H1 (cell line): ENCODE measurements at regions not wholly inside any gene's neighbourhood (a gene's known extent, or its start where the extent isn't known, plus 50 kb on each side); places are given as distances from the start of the nearest gene placed in this dataset.

Source experiments
- FOSL1 ChIP-seq: IDR thresholded peaks from 2 replicates; pipeline ENCODE4 v1.6.1; 2011; ENCODE audit warnings: mild to moderate bottlenecking, low read depth, low read length, moderate library complexity; ENCODE audit not compliant: insufficient read depth
- GABPA ChIP-seq: IDR thresholded peaks from 2 replicates; pipeline ENCODE4 v1.6.1; 2011; ENCODE audit warnings: mild to moderate bottlenecking, low read length, moderate library complexity, borderline replicate concordance; ENCODE audit not compliant: insufficient read depth
- MAFK ChIP-seq: IDR thresholded peaks from 2 replicates; pipeline ENCODE4 v1.6.1; 2012; ENCODE audit warnings: low read depth, mild to moderate bottlenecking, improper control_type of control experiment, low read length
- RNF2 ChIP-seq: fragments of 200-900, 300-1000 bp; sonication (generic); IDR thresholded peaks from 2 replicates; pipeline ENCODE4 v1.7.1; 2016; ENCODE audit warnings: borderline replicate concordance, low read depth, mild to moderate bottlenecking, antibody characterized with exemption, low read length; ENCODE audit not compliant: poor library complexity, severe bottlenecking; ENCODE audit errors: missing control alignments
- SP2 ChIP-seq: IDR thresholded peaks from 2 replicates; pipeline ENCODE4 v1.6.1; 2012; ENCODE audit warnings: mild to moderate bottlenecking, low read length, inconsistent platforms
- SUZ12 ChIP-seq: fragments of 200-600 bp; sonication (generic); IDR thresholded peaks from 2 replicates; pipeline ENCODE4 v1.6.1; 2012; ENCODE audit warnings: mild to moderate bottlenecking, inconsistent platforms, low read length, moderate library complexity, mixed read lengths

DNA sequence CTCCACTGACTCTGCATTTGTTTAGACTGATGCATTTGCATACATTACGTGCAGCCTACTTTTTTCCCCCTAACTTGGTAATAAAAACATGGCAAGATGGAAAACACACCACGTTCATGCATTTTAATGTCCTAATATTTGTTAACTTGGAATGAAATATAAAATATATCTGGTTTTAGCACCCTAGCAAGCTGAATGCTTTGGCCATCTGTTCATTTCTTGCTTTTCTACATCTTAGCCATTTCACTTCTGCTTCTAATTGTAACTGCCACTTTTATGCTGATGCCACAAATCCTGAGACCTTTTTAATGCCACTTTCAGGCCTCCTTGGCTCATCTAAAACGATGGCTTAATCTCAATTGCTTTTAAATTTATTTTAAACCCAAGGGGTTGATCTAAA is 177.7 kb upstream of the RASSF8 start (continued):
- TF ChIP-seq SP2 (no peak), GABPA (no peak), SUZ12 (no peak), RNF2 (no peak), MAFK (no peak), FOSL1 (no peak)
- TF ChIP-seq, all 59 proteins: peak for 0
